Neutrophil (primary cell): ENCODE measurements at regions not wholly inside any gene's neighbourhood (a gene's known extent, or its start where the extent isn't known, plus 50 kb on each side); places are given as distances from the start of the nearest gene placed in this dataset.

Experiments
- H3K27ac ChIP-seq: fragments of 200-600 bp; sonication (generic); 2 replicates; pipeline ENCODE4 v1.5.1; 2016; ENCODE audit warnings: mild to moderate bottlenecking, moderate library complexity
- H3K27me3 ChIP-seq: fragments of 200-600 bp; sonication (generic); 2 replicates; pipeline ENCODE4 v1.6.0; 2016; ENCODE audit warnings: mild to moderate bottlenecking
- H3K36me3 ChIP-seq: fragments of 200-600 bp; sonication (generic); 2 replicates; pipeline ENCODE4 v1.5.1; 2017
- H3K4me1 ChIP-seq, 2 experiments: fragments of 200-600 bp in 1 of 2; sonication (generic) in 1 of 2; 1 replicate in 1 of 2; 2 replicates in 1 of 2; pipeline versions ENCODE4 v1.5.1 to v1.6.1; 2013 to 2016; ENCODE audit warnings: low read depth in 1 of 2, low read length in 1 of 2, mild to moderate bottlenecking in 1 of 2, moderate library complexity in 1 of 2; ENCODE audit not compliant: control insufficient read depth in 1 of 2, insufficient read depth in 1 of 2
- H3K4me3 ChIP-seq, 2 experiments: fragments of 200-600 bp in 1 of 2; sonication (generic) in 1 of 2; 1 replicate in 1 of 2; 2 replicates in 1 of 2; pipeline ENCODE4 v1.5.1; 2013 to 2016; ENCODE audit warnings: low read depth in 1 of 2, low read length in 1 of 2, mild to moderate bottlenecking in 1 of 2, moderate library complexity in 1 of 2
- H3K9me3 ChIP-seq: fragments of 200-600 bp; sonication (generic); 2 replicates; pipeline ENCODE4 v1.5.1; 2016
- TF ChIP-seq, protein P1 (sequence below): fragments of 200-600 bp; sonication (generic); IDR thresholded peaks from 2 replicates; pipeline ENCODE4 v1.5.1; 2016; ENCODE audit warnings: antibody characterized with exemption

- Histone ChIP-seq H3K36me3 (no peaks in the 10 kb centered on the region), H3K27me3 (no peaks in the 10 kb centered on the region), H3K27ac (no peak overlapping the region), H3K4me1 (no peaks in the 10 kb centered on the region), H3K4me3 (no peak overlapping the region), H3K9me3 (no peaks in the 10 kb centered on the region)
- TF ChIP-seq, protein P1, sequence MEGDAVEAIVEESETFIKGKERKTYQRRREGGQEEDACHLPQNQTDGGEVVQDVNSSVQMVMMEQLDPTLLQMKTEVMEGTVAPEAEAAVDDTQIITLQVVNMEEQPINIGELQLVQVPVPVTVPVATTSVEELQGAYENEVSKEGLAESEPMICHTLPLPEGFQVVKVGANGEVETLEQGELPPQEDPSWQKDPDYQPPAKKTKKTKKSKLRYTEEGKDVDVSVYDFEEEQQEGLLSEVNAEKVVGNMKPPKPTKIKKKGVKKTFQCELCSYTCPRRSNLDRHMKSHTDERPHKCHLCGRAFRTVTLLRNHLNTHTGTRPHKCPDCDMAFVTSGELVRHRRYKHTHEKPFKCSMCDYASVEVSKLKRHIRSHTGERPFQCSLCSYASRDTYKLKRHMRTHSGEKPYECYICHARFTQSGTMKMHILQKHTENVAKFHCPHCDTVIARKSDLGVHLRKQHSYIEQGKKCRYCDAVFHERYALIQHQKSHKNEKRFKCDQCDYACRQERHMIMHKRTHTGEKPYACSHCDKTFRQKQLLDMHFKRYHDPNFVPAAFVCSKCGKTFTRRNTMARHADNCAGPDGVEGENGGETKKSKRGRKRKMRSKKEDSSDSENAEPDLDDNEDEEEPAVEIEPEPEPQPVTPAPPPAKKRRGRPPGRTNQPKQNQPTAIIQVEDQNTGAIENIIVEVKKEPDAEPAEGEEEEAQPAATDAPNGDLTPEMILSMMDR = no peak
These were observed 58.1 kb upstream of the ADAMTS5 start for GRCh38 chr21:27024971-27025370.

DNA sequence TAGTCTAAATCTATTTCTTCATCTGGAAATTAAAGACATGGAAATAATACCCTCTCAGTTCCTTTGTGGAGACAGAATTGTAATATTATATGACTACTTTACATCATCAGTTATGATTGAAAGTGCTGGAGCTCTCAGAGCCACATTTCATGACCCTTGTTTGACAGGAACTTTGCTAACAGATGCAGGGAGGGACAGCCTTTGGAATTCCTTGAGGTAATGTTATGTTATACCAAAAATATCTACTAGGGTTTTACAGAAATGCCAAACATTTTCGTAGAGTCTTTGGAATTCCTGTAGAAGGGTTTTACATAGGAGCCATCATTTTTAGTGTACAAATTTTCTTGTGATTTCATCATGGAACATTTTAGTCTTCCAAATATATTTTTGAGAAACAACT lies 57.4 kb upstream of the ADAMTS5 start:
- Histone ChIP-seq H3K9me3 (no peaks in the 10 kb centered on the region), H3K27ac (no peak overlapping the region), H3K36me3 (no peaks in the 10 kb centered on the region), H3K4me3 (no peak overlapping the region), H3K4me1 (no peaks in the 10 kb centered on the region), H3K27me3 (no peaks in the 10 kb centered on the region)
- TF ChIP-seq, protein P1 = no peak

GRCh38 chr21:27023186-27023585 lies 56.3 kb upstream of the ADAMTS5 start:
- H3K27ac ChIP-seq = no peak overlapping the region
- TF ChIP-seq, protein P1 = no peak
- H3K27me3 ChIP-seq = no peaks in the 10 kb centered on the region
- no peaks in the 10 kb centered on the region for H3K36me3 ChIP-seq
- H3K4me1 ChIP-seq = no peaks in the 10 kb centered on the region
- no peak overlapping the region for H3K4me3 ChIP-seq
- H3K9me3 ChIP-seq = no peaks in the 10 kb centered on the region

GRCh38 chr21:27021801-27022200 lies 54.9 kb upstream of the ADAMTS5 start:
- H3K27me3 ChIP-seq = no peaks in the 10 kb centered on the region
- H3K4me3 ChIP-seq = no peak overlapping the region
- TF ChIP-seq, protein P1 = no peak
- no peaks in the 10 kb centered on the region for H3K9me3 ChIP-seq
- H3K4me1 ChIP-seq = no peaks in the 10 kb centered on the region
- H3K27ac ChIP-seq = no peak overlapping the region
- H3K36me3 ChIP-seq = no peaks in the 10 kb centered on the region

GRCh38 chr21:27021046-27021445 lies 54.2 kb upstream of the ADAMTS5 start:
- H3K36me3 ChIP-seq = no peaks in the 10 kb centered on the region
- H3K4me3 ChIP-seq = no peak overlapping the region
- H3K9me3 ChIP-seq = no peaks in the 10 kb centered on the region
- H3K4me1 ChIP-seq = no peaks in the 10 kb centered on the region
- H3K27ac ChIP-seq = no peak overlapping the region
- H3K27me3 ChIP-seq = no peaks in the 10 kb centered on the region
- TF ChIP-seq, protein P1 = no peak

DNA sequence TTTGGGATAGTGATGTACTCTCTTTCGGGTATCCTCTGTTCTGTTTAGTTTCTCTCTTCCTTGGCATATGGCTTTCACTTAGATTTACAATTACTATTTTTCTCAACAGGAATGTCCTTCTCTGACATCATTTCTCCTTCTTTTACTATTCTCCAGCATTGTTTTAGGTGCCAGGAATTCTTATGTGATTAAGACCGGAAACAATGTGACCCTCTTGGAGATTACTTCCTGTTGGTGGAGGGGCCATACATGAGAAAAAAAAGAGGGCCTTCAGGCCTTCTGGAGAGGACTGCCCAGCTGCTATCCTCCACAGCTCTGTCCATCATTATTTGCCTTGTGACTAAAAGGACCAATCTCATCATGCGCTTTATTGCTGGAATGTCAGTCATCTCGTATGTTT lies 50.4 kb upstream of the ADAMTS5 start:
- H3K4me1 ChIP-seq = no peaks in the 10 kb centered on the region
- TF ChIP-seq, protein P1 = no peak
- no peak overlapping the region for H3K27ac ChIP-seq
- H3K36me3 ChIP-seq = no peaks in the 10 kb centered on the region
- no peaks in the 10 kb centered on the region for H3K9me3 ChIP-seq
- H3K4me3 ChIP-seq = no peak overlapping the region
- H3K27me3 ChIP-seq = no peaks in the 10 kb centered on the region
